Activated gamma-delta T cell treated with Interleukin-2 at 50 U/mL for 16 hours (primary cell): ENCODE measurements at regions not wholly inside any gene's neighbourhood (a gene's known extent, or its start where the extent isn't known, plus 50 kb on each side); places are given as distances from the start of the nearest gene placed in this dataset.

Source experiments
- DNase-seq: peaks from one replicate; pipeline ENCODE4 v3.0.0-alpha.2; 2020

GRCh38 chr15:36371509-36371908 is 207.9 kb upstream of the CDIN1 start:
- DNase-seq = no peak

GRCh38 chr15:36372968-36373367 is 206.5 kb upstream of the CDIN1 start:
- DNase-seq = no peak

GRCh38 chr15:36373550-36373949 is 205.9 kb upstream of the CDIN1 start:
- DNase-seq = no peak

DNA sequence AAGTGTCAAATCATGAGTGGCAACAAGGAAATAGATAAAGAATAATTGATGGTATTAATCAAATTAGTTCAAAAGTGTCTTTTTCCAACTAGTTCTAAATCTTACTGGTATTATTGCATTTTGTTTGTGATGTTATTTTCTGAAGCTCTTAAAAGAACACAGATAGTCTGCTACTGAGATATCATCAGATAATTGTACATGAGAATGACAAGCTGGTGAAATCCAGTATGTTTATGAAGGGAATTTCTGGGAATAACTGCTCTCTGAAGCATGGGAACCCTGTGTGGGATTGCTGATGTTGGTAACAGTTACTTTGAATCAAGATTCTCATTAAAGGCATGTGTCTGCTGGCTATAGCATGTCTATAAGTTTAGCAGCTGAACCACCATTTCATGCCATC is 190.3 kb upstream of the CDIN1 start:
- no peak for DNase-seq

DNA sequence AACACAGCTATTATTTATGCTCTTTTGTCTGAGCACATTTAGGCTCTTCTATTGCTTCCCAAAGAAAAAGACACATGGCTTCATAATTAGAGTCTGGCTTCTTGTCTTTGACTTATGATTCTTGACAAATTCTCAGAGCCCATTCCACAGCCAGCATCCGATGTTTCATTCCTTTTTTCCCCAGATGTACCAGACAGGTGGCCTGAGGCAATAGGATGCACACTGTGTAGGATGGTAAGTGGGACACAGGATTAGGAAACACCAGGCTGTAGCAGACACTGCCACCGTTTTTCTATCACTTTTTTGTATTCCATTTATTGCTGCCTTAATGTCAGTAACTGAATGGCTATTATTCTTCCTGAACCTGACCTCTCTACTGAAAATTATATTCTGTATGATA is 188.9 kb upstream of the CDIN1 start:
- DNase-seq = no peak

GRCh38 chr15:36392676-36393266 is 186.7 kb upstream of the CDIN1 start:
- no peak for DNase-seq

- no peak for DNase-seq
Observed at GRCh38 chr15:36398212-36398611, 181.2 kb upstream of the CDIN1 start.

GRCh38 chr15:36399276-36399675 is 180.2 kb upstream of the CDIN1 start:
- DNase-seq = no peak

GRCh38 chr15:36400936-36401585 is 178.4 kb upstream of the CDIN1 start:
- no peak for DNase-seq

DNA sequence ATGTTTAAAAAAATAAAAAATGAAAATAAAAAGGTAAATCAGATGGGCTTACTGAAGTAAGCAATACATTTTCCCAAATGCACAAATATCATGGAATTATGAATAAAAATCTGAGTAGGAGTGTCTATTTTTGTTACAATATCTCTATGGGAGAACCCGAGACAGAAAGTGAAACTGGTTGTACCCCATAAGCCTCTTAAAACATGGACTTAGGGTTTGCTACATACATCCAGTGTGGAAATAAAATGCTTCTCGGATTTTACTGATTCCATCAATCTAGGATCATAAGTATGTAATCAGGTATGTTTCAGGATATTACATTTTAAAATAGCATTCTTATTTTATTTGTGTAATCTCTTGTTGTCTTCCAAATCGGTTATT is 177.8 kb upstream of the CDIN1 start:
- no peak for DNase-seq

GRCh38 chr15:36403351-36403750 is 176.1 kb upstream of the CDIN1 start:
- DNase-seq = no peak

DNA sequence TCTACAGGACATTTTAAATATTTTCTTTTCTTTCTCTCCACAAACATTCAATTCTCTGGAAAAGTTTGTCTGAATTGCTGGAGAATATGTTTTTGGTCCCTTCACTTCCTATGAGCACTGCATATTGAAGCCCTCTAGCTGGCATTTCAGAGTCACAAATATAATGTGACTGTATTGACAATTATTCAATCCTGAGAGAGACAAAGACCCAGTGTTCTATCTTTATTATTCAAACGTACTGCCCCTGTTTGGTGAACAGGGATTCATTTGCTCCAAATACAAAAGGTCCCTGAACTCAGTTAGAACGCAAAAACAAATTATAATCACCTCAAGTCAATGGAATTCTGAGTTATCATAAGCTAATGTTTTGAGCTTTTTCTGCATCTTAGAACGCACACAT is 173.1 kb upstream of the CDIN1 start:
- no peak for DNase-seq

GRCh38 chr15:36406911-36407310 is 172.5 kb upstream of the CDIN1 start:
- no peak for DNase-seq

GRCh38 chr15:36407647-36408046 is 171.8 kb upstream of the CDIN1 start:
- DNase-seq = no peak

DNA sequence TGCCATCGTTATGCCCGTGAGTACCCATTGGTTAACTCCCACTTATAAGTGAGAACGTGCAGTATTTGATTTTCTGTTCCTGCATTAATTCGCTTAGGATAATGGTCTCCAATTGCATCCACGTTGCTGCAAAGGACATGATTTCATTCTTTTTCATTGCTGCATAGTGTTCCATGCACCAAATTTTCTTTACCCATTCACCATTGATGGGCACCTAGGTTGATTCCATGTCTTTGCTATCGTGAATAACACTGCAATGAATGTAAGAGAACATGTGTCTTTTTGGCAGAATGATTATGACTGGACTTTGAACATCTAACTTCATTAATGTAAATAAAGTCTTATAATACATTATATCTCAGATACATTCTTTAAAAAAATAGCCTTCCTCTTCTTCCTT is 169.6 kb upstream of the CDIN1 start:
- no peak for DNase-seq

DNA sequence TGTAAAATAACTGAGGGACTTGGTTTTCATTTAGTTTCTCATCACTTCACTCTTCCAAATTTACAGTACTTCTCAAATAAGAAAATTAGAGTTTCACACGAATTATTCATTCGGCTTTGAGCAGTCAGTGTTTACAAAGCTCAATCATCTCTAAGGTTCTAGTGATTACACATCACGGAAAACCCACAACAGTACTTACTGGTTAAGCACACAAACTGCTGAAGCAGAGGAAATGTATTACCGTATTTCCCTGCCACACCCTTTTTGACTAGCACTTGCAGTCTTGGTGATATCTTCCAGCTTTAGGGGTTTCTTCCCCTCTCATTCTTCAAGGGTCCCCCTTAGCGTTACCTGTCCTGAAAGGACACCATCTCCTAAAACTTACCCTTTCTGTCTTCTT is 164.8 kb upstream of the CDIN1 start:
- no peak for DNase-seq

DNA sequence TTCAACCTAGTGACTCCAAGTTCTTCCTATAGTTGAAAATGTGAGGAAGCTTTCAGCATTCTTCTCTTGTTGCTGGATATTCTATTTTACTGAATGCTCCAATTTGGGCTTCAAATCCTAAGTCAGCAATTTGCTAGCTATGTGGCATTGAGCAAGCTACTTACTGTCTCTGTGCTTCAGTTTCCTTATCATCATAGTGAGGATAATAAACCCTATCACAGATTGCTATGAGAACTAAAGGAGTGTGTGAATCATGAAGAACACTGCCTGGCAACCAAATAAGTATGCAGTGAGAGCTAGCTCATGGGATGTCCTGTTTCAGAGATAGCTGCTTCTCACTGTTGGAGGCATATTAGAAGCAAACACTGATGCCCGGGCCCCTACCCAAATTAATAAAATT is 163.8 kb upstream of the CDIN1 start:
- no peak for DNase-seq

GRCh38 chr15:36422631-36423030 is 156.8 kb upstream of the CDIN1 start:
- no peak for DNase-seq

- no peak for DNase-seq
Observed at GRCh38 chr15:36426691-36427090, 152.7 kb upstream of the CDIN1 start.

DNA sequence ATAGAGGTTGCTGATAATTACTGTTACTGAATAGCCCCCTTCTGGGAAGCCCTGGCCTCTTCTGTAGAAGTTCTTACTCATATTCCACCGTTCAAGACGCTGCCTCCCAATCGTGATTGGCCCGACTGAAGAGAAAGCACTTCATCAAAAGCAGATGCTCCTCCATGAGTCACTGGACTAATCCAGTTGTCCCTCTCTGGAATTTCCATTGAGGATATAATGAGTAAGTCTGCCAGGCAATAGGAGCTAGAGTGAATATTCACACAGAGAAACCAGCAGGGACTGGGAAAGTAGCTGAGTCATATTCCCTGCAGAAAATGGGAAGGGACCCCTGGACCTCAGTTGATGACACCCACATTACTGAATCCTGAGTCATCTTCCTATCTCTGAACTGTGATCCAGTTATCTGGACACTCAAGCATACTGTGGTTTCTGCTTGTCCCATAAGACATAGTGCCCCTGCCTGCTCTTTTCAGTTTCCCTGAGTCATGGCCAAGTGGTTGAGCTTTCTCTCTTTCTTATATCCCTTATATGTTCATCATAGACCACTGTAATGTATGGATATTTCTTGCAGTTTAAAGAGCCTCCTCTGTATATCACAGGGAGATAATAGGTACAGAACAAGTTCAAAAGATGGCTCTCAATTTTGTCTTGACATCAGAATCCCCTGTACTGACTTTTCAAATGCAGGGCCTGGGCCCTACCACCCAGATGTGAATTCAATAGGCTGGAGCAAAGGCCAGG is 151.2 kb upstream of the CDIN1 start:
- no peak for DNase-seq

- DNase-seq = no peak
Observed at GRCh38 chr15:36429707-36430106, 149.7 kb upstream of the CDIN1 start.

DNA sequence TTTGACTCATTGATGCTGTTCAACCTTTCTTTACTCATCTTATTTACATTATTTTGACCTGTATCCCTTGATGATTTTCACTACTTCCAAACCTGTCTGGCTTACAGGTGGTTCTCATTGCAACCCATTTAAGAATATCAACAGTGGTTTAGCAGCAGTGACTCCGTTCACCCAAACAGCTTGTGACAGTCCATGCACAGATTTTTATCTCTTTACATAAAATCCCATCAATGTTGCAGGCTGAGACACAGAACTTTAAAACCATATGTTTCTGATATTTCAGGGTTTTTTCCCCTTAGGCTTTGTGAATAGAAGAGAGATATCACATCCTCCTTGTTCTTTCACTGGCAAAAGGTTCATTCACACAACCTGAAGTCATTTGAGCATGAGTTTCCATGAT is 149.1 kb upstream of the CDIN1 start:
- no peak for DNase-seq

DNA sequence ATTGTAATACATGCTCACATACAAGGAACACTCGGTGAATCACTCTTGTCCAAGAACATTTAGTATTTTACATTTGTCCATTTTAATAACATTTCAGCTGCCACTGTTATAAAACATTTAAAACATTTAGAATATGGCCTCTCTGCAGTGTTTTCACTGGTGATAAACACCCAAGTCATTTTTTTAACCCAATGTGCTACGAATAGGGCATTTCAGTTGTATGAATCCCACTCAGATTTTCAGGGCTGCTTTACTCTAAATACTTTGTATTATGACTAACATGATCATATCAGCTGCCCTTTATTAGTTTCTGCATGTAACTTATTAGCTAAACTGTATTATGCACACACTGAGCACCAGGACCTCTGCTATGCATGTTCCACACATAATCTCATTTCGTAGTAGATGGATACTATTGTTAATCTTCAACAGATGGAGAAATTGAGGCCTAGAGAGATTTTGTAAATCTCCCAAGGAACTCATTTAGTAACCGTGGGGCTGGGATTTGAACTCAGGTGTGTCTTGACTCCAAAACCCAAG is 148.6 kb upstream of the CDIN1 start:
- no peak for DNase-seq

- DNase-seq = no peak
Observed at GRCh38 chr15:36432161-36432560, 147.3 kb upstream of the CDIN1 start.
